HepG2 (cell line): ENCODE measurements at regions not wholly inside any gene's neighbourhood (a gene's known extent, or its start where the extent isn't known, plus 50 kb on each side); places are given as distances from the start of the nearest gene placed in this dataset.

Source experiments
- ATAC-seq: fragments of 200-7000 bp; cut with Tn5 transposase; 3 replicates; pipeline ENCODE4 v1.9.1; 2020; ENCODE audit warnings: mild to moderate bottlenecking, moderate library complexity
- BruUV-seq: library from RNA; stranded (reverse); fragments of 400-500 nt; replicated peaks from 2 replicates; lab custom pipeline; 2021; lab: Mats Ljungman, UMichigan
- CTCF ChIA-PET: fragments of 300-600 bp; formaldehyde crosslinking; extraction: SDS; loops from one replicate; lab custom pipeline; 2021; ENCODE audit warnings: low total read pairs, inconsistent platforms, low intra/inter-chr PET ratio; lab: Yijun Ruan, JAX
- POLR2A ChIA-PET: fragments of 350-600 bp; sonication (Branson Sonifier 250); formaldehyde crosslinking; loops from one replicate; lab custom pipeline; 2020; ENCODE audit warnings: antibody characterized with exemption, inconsistent platforms; lab: Yijun Ruan, JAX
- DNase-seq: peaks from one replicate; pipeline ENCODE4 v3.0.0-alpha.2; 2015; ENCODE audit warnings: low spot score
- FAIRE-seq: peaks from 3 replicates; lab custom pipeline; 2011; peaks lifted over from hg19 to GRCh38; lab: Jason Lieb, UNC
- H2AFZ ChIP-seq: one replicate; pipeline ENCODE4 v1.6.1; 2011; ENCODE audit warnings: low read length, inconsistent platforms
- H3K27ac ChIP-seq: fragments of 300-600 bp; 3 replicates; pipeline ENCODE4 v1.8.0; 2011; ENCODE audit warnings: mixed run types, mild to moderate bottlenecking, mixed read lengths, low read length, inconsistent platforms; ENCODE audit not compliant: insufficient read depth; ENCODE audit errors: extremely low read length
- H3K27me3 ChIP-seq, 2 experiments: fragments of 200-600 bp in 1 of 2; 2 replicates in 1 of 2; 3 replicates in 1 of 2; pipeline versions ENCODE4 v1.6.0 to v1.8.0; 2011; ENCODE audit warnings: low read length in 2 of 2, mild to moderate bottlenecking in 2 of 2, moderate library complexity in 2 of 2, inconsistent platforms in 1 of 2; ENCODE audit not compliant: insufficient read depth in 2 of 2, control insufficient read depth in 1 of 2
- H3K36me3 ChIP-seq, 2 experiments: fragments of 200-600 bp in 1 of 2; replicated peaks in 1 of 2; 2 replicates in 1 of 2; 3 replicates in 1 of 2; pipeline versions ENCODE4 v1.5.1 to v1.8.0; 2011; ENCODE audit warnings: low read length in 2 of 2, inconsistent platforms in 1 of 2; ENCODE audit not compliant: insufficient read depth in 2 of 2, control insufficient read depth in 1 of 2
- H3K4me1 ChIP-seq: 2 replicates; pipeline ENCODE4 v1.5.1; 2012; ENCODE audit warnings: low read length, inconsistent platforms; ENCODE audit not compliant: insufficient read depth
- H3K4me2 ChIP-seq: 2 replicates; pipeline ENCODE4 v1.6.0; 2011; ENCODE audit warnings: low read depth, low read length, inconsistent platforms
- H3K4me3 ChIP-seq, 3 experiments: fragments of 200-600 bp in 1 of 3; sonication (generic), shearing (Covaris generic) in 1 of 3; replicated peaks in 1 of 3; 2 replicates each; pipeline ENCODE4 v1.5.1; 2011 to 2016; ENCODE audit warnings: low read length in 3 of 3, inconsistent platforms in 2 of 3, low read depth in 2 of 3, mild to moderate bottlenecking in 2 of 3, control low read depth in 1 of 3, mixed read lengths in 1 of 3; ENCODE audit not compliant: insufficient read depth in 1 of 3
- H3K79me2 ChIP-seq: one replicate; pipeline ENCODE4 v1.6.1; 2011; ENCODE audit warnings: low read length, inconsistent platforms; ENCODE audit not compliant: insufficient read depth
- H3K9ac ChIP-seq: 2 replicates; pipeline ENCODE4 v1.6.0; 2011; ENCODE audit warnings: mild to moderate bottlenecking, low read depth, low read length, inconsistent platforms; ENCODE audit not compliant: insufficient read depth
- H3K9me3 ChIP-seq: 2 replicates; pipeline ENCODE4 v1.5.1; 2012; ENCODE audit warnings: mild to moderate bottlenecking, low read length
- H4K20me1 ChIP-seq: 2 replicates; pipeline ENCODE4 v1.6.0; 2011; ENCODE audit warnings: inconsistent platforms, mild to moderate bottlenecking, low read length, moderate library complexity; ENCODE audit not compliant: insufficient read depth
- ATM ChIP-seq: fragments of 450-650 bp; IDR thresholded peaks from 2 replicates; pipeline ENCODE4 v1.7.1; 2017; ENCODE audit warnings: mild to moderate bottlenecking, borderline replicate concordance
- DZIP1 ChIP-seq: sonication (generic); formaldehyde crosslinking; IDR thresholded peaks from 2 replicates; pipeline ENCODE4 v1.5.0; 2020; ENCODE audit warnings: mild to moderate bottlenecking, missing genetic modification reagents
- GATAD1 ChIP-seq: IDR thresholded peaks from 2 replicates; pipeline ENCODE4 v1.6.1; 2016; ENCODE audit warnings: missing genetic modification reagents, missing compliant biosample characterization
- MATR3 ChIP-seq: sonication (generic); formaldehyde crosslinking; IDR thresholded peaks from 2 replicates; pipeline ENCODE4 v1.4.0; 2020; ENCODE audit warnings: missing genetic modification reagents
- POLR2AphosphoS2 ChIP-seq: IDR thresholded peaks from 2 replicates; pipeline ENCODE4 v1.6.1; 2011; ENCODE audit warnings: low read depth, low read length, improper control_type of control experiment
- TGIF2 ChIP-seq: IDR thresholded peaks from 2 replicates; pipeline ENCODE4 v1.6.1; 2016; ENCODE audit warnings: control low read depth, missing compliant biosample characterization
- ZC3H4 ChIP-seq: sonication (generic); formaldehyde crosslinking; IDR thresholded peaks from 2 replicates; pipeline ENCODE4 v1.4.0; 2020; ENCODE audit warnings: missing genetic modification reagents, borderline replicate concordance
- ZNF12 ChIP-seq: sonication (generic); formaldehyde crosslinking; IDR thresholded peaks from 2 replicates; pipeline ENCODE4 v1.5.0; 2020; ENCODE audit warnings: missing genetic modification reagents
- ZNF550 ChIP-seq: sonication (generic); formaldehyde crosslinking; IDR thresholded peaks from 2 replicates; pipeline ENCODE4 v1.4.0; 2020; ENCODE audit warnings: mild to moderate bottlenecking, missing genetic modification reagents, borderline replicate concordance
- ZNF563 ChIP-seq: sonication (generic); formaldehyde crosslinking; IDR thresholded peaks from 2 replicates; pipeline ENCODE4 v1.8.0; 2022; ENCODE audit warnings: mild to moderate bottlenecking, moderate library complexity, missing genetic modification reagents
- ZNF569 ChIP-seq: sonication (generic); formaldehyde crosslinking; IDR thresholded peaks from 2 replicates; pipeline ENCODE4 v1.5.0; 2020; ENCODE audit warnings: mild to moderate bottlenecking, missing genetic modification reagents, moderate library complexity, borderline replicate concordance
- ZNF703 ChIP-seq: sonication (generic); formaldehyde crosslinking; IDR thresholded peaks from 2 replicates; pipeline ENCODE4 v1.5.1; 2020; ENCODE audit warnings: missing genetic modification reagents, mild to moderate bottlenecking, moderate library complexity, borderline replicate concordance
- ZSCAN21 ChIP-seq: sonication (generic); formaldehyde crosslinking; IDR thresholded peaks from 2 replicates; pipeline ENCODE4 v1.8.0; 2022; ENCODE audit warnings: mild to moderate bottlenecking, missing genetic modification reagents, moderate library complexity, borderline replicate concordance
- ZSCAN30 ChIP-seq: sonication (generic); formaldehyde crosslinking; IDR thresholded peaks from 2 replicates; pipeline ENCODE4 v1.5.0; 2020; ENCODE audit warnings: mild to moderate bottlenecking, missing genetic modification reagents
- WGBS: methylation state at CpG from one replicate; pipeline ENCODE4 v1.1.6; 2017; ENCODE audit warnings: low lambda C conversion rate; 5-methylcytosine and 5-hydroxymethylcytosine counted together
- in situ Hi-C: cut with HindIII; loops from 2 replicates; pipeline ENCODE4 v1.10.0; 2017; ENCODE audit warnings: low pct_unique_long_range_greater_than_20kb; ENCODE audit not compliant: extremely low pct_ligation_motif_present
- intact Hi-C: fragments of 100-400 bp; cut with micrococcal nuclease; formaldehyde crosslinking; loops from one replicate; pipeline ENCODE4 v1.10.0; 2022; ENCODE audit not compliant: unreplicated experiment
- TF ChIP-seq, protein P1 (sequence below): sonication (generic); formaldehyde crosslinking; IDR thresholded peaks from 2 replicates; pipeline ENCODE4 v1.4.0; 2020; ENCODE audit warnings: mild to moderate bottlenecking, missing genetic modification reagents, borderline replicate concordance

GRCh38 chr5:73370640-73371583 lies 77.7 kb downstream of the FOXD1 start:
- no peak overlapping the region for H3K9ac ChIP-seq
- H2AFZ ChIP-seq, result no peak overlapping the region
- H3K36me3 ChIP-seq, result no peaks in the 10 kb centered on the region
- peaks cover 0 to 37% of the 10 kb centered on the region in 2 experiments; a peak in 4 of 5 replicates for H3K27me3 ChIP-seq
- no peak overlapping the region for H3K4me2 ChIP-seq
- WGBS, result 25% methylated on average over 12 of the region's 12 CpGs
- H3K79me2 ChIP-seq, result no peaks in the 10 kb centered on the region
- FAIRE-seq (no peak), DNase-seq (no peak), ATAC-seq (no peak)
- POLR2A ChIA-PET, result no interaction called here
- in situ Hi-C loops (no loop called here), intact Hi-C loops (no loop called here)
- CTCF ChIA-PET, result no interaction called here
- H3K27ac ChIP-seq, result no peak overlapping the region
- no peaks in the 10 kb centered on the region for H4K20me1 ChIP-seq
- BruUV-seq, result no TSS peak
- H3K4me3 ChIP-seq, result no peak overlapping the region
- no peaks in the 10 kb centered on the region for H3K4me1 ChIP-seq
- TF ChIP-seq ATM (no peak), ZNF550 (CRISPR knock-in tag) (no peak), POLR2AphosphoS2 (no peak), ZNF563 (CRISPR knock-in tag) (no peak), TGIF2 (CRISPR knock-in tag) (no peak), ZC3H4 (CRISPR knock-in tag) (no peak), ZSCAN30 (no peak), GATAD1 (CRISPR knock-in tag) (no peak), ZNF703 (CRISPR knock-in tag) (no peak), MATR3 (CRISPR knock-in tag) (no peak), ZSCAN21 (CRISPR knock-in tag) (no peak), DZIP1 (no peak), ZNF12 (CRISPR knock-in tag) (no peak), ZNF569 (CRISPR knock-in tag) (no peak)
- TF ChIP-seq, protein P1, sequence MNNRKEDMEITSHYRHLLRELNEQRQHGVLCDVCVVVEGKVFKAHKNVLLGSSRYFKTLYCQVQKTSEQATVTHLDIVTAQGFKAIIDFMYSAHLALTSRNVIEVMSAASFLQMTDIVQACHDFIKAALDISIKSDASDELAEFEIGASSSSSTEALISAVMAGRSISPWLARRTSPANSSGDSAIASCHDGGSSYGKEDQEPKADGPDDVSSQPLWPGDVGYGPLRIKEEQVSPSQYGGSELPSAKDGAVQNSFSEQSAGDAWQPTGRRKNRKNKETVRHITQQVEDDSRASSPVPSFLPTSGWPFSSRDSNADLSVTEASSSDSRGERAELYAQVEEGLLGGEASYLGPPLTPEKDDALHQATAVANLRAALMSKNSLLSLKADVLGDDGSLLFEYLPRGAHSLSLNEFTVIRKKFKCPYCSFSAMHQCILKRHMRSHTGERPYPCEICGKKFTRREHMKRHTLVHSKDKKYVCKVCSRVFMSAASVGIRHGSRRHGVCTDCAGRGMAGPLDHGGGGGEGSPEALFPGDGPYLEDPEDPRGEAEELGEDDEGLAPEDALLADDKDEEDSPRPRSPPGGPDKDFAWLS (CRISPR knock-in tag), result no peak
- no peaks in the 10 kb centered on the region for H3K9me3 ChIP-seq
